ENCODE measurements at regions not wholly inside any gene's neighbourhood (a gene's known extent, or its start where the extent isn't known, plus 50 kb on each side); places are given as distances from the start of the nearest gene placed in this dataset.

- no peak overlapping the region for H3K27ac Mint-ChIP-seq
- peaks cover 2% of the 10 kb centered on the region for H3K27me3 Mint-ChIP-seq
- no peaks in the 10 kb centered on the region for H3K36me3 Mint-ChIP-seq (ENCODE audit: low read depth)
- peaks cover 4% of the 10 kb centered on the region for H3K9me3 Mint-ChIP-seq
- no peaks in the 10 kb centered on the region for H3K4me1 Mint-ChIP-seq
- no peak overlapping the region for H3K4me3 Mint-ChIP-seq
- ATAC-seq, result no peak
- no peak for DNase-seq
These were observed 182.7 kb downstream of the DERA start for GRCh38 chr12:16093825-16094224.

- H3K4me1 Mint-ChIP-seq, result no peaks in the 10 kb centered on the region
- DNase-seq (no peak), ATAC-seq (no peak)
- no peak overlapping the region for H3K27ac Mint-ChIP-seq
- H3K9me3 Mint-ChIP-seq, result no peaks in the 10 kb centered on the region
- no peaks in the 10 kb centered on the region for H3K36me3 Mint-ChIP-seq (ENCODE audit: low read depth)
- H3K27me3 Mint-ChIP-seq, result no peaks in the 10 kb centered on the region
- no peak overlapping the region for H3K4me3 Mint-ChIP-seq
These were observed 179.8 kb downstream of the DERA start for GRCh38 chr12:16090974-16091373.

DNA sequence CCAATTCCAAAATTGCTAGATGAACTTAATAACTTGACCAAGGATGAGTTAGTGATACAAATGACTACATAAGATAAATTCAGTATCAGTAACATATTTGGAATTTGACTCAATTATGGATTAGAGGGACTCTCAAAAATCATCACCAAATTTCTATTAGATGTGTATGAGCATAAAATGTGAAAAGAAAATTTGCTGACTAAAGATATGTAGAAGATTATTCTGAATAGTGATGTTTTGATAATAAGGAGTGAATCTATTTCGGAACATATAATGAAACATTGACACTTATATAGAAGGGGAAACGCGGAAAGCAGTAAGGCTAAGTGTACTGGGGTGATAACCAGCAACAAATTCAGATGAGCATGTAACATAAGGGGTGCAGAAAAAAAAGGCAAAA lies 177.3 kb downstream of the DERA start:
- Mint-ChIP-seq H3K27me3 (no peaks in the 10 kb centered on the region), H3K27ac (no peak overlapping the region), H3K9me3 (no peaks in the 10 kb centered on the region), H3K4me1 (no peaks in the 10 kb centered on the region), H3K36me3 (ENCODE audit: low read depth) (no peaks in the 10 kb centered on the region), H3K4me3 (no peak overlapping the region)
- ATAC-seq (no peak), DNase-seq (no peak)
